Neural progenitor cell (in vitro differentiated cells): ENCODE measurements at regions not wholly inside any gene's neighbourhood (a gene's known extent, or its start where the extent isn't known, plus 50 kb on each side); places are given as distances from the start of the nearest gene placed in this dataset.

Experiments
- CTCF ChIP-seq: fragments of 200-600 bp; sonication (generic); IDR thresholded peaks from 2 replicates; pipeline ENCODE4 v1.5.1; 2017; ENCODE audit warnings: antibody characterized with exemption, mild to moderate bottlenecking
- EZH2 ChIP-seq: fragments of 200-600 bp; sonication (generic); IDR thresholded peaks from 2 replicates; pipeline ENCODE4 v1.6.1; 2017; ENCODE audit warnings: antibody characterized with exemption, mild to moderate bottlenecking, moderate library complexity

DNA sequence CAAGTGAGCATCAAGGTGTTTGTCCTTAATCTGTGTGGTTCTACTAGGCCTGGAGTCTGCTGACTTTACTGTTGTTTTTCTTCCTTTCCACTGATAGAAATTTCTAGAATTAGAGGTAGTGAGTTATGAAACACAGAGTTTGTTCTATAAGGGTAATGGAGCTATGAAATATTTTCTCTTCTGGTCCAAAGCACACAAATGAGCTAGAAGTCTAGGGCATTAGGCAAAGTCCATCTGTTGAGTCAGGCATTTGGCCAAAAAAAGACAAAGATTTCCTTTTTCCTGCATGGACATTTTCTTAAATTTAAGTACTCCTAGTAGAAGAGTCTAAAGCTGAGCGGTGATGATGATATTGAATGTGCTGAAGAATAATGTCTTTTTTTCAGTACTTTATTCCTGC, 174.3 kb upstream of the STXBP5 start:
- TF ChIP-seq CTCF: no peak
- no peak for TF ChIP-seq EZH2
